ENCODE measurements at regions not wholly inside any gene's neighbourhood (a gene's known extent, or its start where the extent isn't known, plus 50 kb on each side); places are given as distances from the start of the nearest gene placed in this dataset.

GRCh38 chr7:155953781-155954549, 141.7 kb upstream of the SHH start (continued):
- TF ChIP-seq NR2F2 (IDR thresholded peaks at IDR 0.05; ENCODE audit: borderline replicate concordance, low read depth) (peak; percentile 78; the same call in 1 of the 2 replicates), ZNF180 (CRISPR knock-in tag; IDR thresholded peaks at IDR 0.05; ENCODE audit: borderline replicate concordance, low read depth) (0 out of 2 replicates have a peak, but pooled peaks have one; percentile 37), ZNF3 (CRISPR knock-in tag; IDR thresholded peaks at IDR 0.05) (no peak), FOSL2 (CRISPR knock-in tag; IDR thresholded peaks at IDR 0.05) (peak; percentile 72), ZNF276 (CRISPR knock-in tag; IDR thresholded peaks at IDR 0.05; ENCODE audit: low read depth) (no peak), BCL6 (CRISPR knock-in tag; IDR thresholded peaks at IDR 0.05) (peak; percentile 78), FOXC1 (CRISPR knock-in tag; IDR thresholded peaks at IDR 0.05; ENCODE audit: borderline replicate concordance) (0 out of 2 replicates have a peak, but pooled peaks have one; percentile 14), JUND (CRISPR knock-in tag; IDR thresholded peaks at IDR 0.05) (no peak), KMT2A (CRISPR knock-in tag; IDR thresholded peaks at IDR 0.05) (no peak), SNAI1 (CRISPR knock-in tag; IDR thresholded peaks at IDR 0.05; ENCODE audit: borderline replicate concordance) (peak; percentile 98), ELF4 (CRISPR knock-in tag; IDR thresholded peaks at IDR 0.05; ENCODE audit: borderline replicate concordance) (no peak), HNRNPLL (IDR thresholded peaks at IDR 0.05; ENCODE audit: low read depth, low read length, poor library complexity, severe bottlenecking) (peak; percentile 17), MTERF4 (CRISPR knock-in tag; IDR thresholded peaks at IDR 0.05) (no peak), USF2 (IDR thresholded peaks at IDR 0.05; ENCODE audit: low read depth, low read length) (no peak), USF2 (CRISPR knock-in tag; IDR thresholded peaks at IDR 0.05; ENCODE audit: borderline replicate concordance) (no peak), ZNF543 (CRISPR knock-in tag; IDR thresholded peaks at IDR 0.05) (peak; percentile 91), ZNF512 (CRISPR knock-in tag; IDR thresholded peaks at IDR 0.05) (no peak), ISL2 (CRISPR knock-in tag; IDR thresholded peaks at IDR 0.05) (peak; percentile 94), ZBTB34 (CRISPR knock-in tag; IDR thresholded peaks at IDR 0.05) (peak; percentile 26; the same call in 1 of the 2 replicates), ZBTB1 (CRISPR knock-in tag; IDR thresholded peaks at IDR 0.05; ENCODE audit: borderline replicate concordance) (no peak), BORCS8-MEF2B (CRISPR knock-in tag; IDR thresholded peaks at IDR 0.05) (peak; percentile 80), NFRKB (IDR thresholded peaks at IDR 0.05) (no peak)

Measured in HepG2 (cell line).